Ectodermal cell (in vitro differentiated cells): ENCODE measurements at regions not wholly inside any gene's neighbourhood (a gene's known extent, or its start where the extent isn't known, plus 50 kb on each side); places are given as distances from the start of the nearest gene placed in this dataset.

Source experiments
- H3K27ac ChIP-seq: 2 replicates; pipeline ENCODE4 v1.7.0; 2013; ENCODE audit warnings: mild to moderate bottlenecking, low read depth, low read length; ENCODE audit not compliant: insufficient read depth, poor library complexity, severe bottlenecking
- H3K27me3 ChIP-seq: 2 replicates; pipeline ENCODE4 v1.7.0; 2013; ENCODE audit warnings: mild to moderate bottlenecking, low read length; ENCODE audit not compliant: insufficient read depth, control insufficient read depth, poor library complexity, severe bottlenecking
- H3K36me3 ChIP-seq: one replicate; pipeline ENCODE4 v1.7.0; 2013; ENCODE audit warnings: low read length; ENCODE audit not compliant: control insufficient read depth, insufficient read depth
- H3K4me1 ChIP-seq: one replicate; pipeline ENCODE4 v1.7.0; 2013; ENCODE audit warnings: low read length; ENCODE audit not compliant: control insufficient read depth, insufficient read depth
- H3K4me3 ChIP-seq: 2 replicates; pipeline ENCODE4 v1.7.0; 2013; ENCODE audit warnings: low read depth, low read length, control low read depth; ENCODE audit not compliant: insufficient read depth
- H3K9me3 ChIP-seq: 2 replicates; pipeline ENCODE4 v1.7.0; 2013; ENCODE audit warnings: mild to moderate bottlenecking, low read length, moderate library complexity; ENCODE audit not compliant: control insufficient read depth
- WGBS, 2 experiments: methylation state at CpG; one replicate each; pipeline ENCODE4 v1.1.7; 2013; ENCODE audit warnings: missing lambda C conversion rate in 2 of 2; 5-methylcytosine and 5-hydroxymethylcytosine counted together

- H3K36me3 ChIP-seq = no peaks in the 10 kb centered on the region
- WGBS, 2 experiments = 80 to 95% methylated on average over 1 to 2 of the region's 2 CpGs
Measured at GRCh38 chr1:106836708-106837107, 219.8 kb upstream of the PRMT6 start.

GRCh38 chr1:106843518-106843917, 213.0 kb upstream of the PRMT6 start:
- WGBS, 2 experiments = 85 to 86% methylated on average over 3 of the region's 4 CpGs
- Histone ChIP-seq H3K9me3 (no peaks in the 10 kb centered on the region), H3K4me1 (no peaks in the 10 kb centered on the region), H3K36me3 (no peaks in the 10 kb centered on the region), H3K27me3 (no peaks in the 10 kb centered on the region), H3K4me3 (no peak overlapping the region), H3K27ac (no peak overlapping the region)

More at GRCh38 chr1:106836708-106837107, 219.8 kb upstream of the PRMT6 start:
- Histone ChIP-seq H3K4me1 (no peaks in the 10 kb centered on the region), H3K27me3 (no peaks in the 10 kb centered on the region), H3K4me3 (no peak overlapping the region), H3K9me3 (no peaks in the 10 kb centered on the region), H3K27ac (no peak overlapping the region)

DNA sequence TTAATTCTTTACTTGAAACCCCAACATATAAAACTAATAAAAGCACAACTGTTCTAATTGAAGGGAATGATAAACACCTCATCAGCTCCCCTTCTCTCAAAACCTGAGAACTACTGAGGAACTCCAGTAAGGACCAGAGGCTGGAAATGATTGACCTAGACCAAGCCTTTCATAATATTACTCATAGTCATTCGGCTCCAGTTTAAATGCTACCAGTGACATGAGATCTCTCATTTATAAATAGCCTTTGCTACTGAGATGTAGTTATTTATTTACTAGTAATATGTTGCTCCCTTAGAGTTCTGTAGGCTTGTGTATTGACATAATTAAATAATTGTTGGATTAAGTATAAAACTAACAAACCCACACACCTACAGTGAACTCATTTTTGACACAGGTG, 209.8 kb upstream of the PRMT6 start:
- no peak overlapping the region for H3K4me3 ChIP-seq
- no peaks in the 10 kb centered on the region for H3K36me3 ChIP-seq
- no peaks in the 10 kb centered on the region for H3K4me1 ChIP-seq
- 89% methylated on average over 1 of the region's 1 CpG; no CpG with 5 or more reads in 1 of the 2 experiments for WGBS, 2 experiments
- H3K9me3 ChIP-seq = no peaks in the 10 kb centered on the region
- no peak overlapping the region for H3K27ac ChIP-seq
- H3K27me3 ChIP-seq = no peaks in the 10 kb centered on the region

GRCh38 chr1:106861110-106861509, 195.4 kb upstream of the PRMT6 start:
- Histone ChIP-seq H3K27ac (no peak overlapping the region), H3K36me3 (no peaks in the 10 kb centered on the region), H3K9me3 (no peaks in the 10 kb centered on the region), H3K4me1 (no peaks in the 10 kb centered on the region), H3K4me3 (no peak overlapping the region), H3K27me3 (no peaks in the 10 kb centered on the region)

DNA sequence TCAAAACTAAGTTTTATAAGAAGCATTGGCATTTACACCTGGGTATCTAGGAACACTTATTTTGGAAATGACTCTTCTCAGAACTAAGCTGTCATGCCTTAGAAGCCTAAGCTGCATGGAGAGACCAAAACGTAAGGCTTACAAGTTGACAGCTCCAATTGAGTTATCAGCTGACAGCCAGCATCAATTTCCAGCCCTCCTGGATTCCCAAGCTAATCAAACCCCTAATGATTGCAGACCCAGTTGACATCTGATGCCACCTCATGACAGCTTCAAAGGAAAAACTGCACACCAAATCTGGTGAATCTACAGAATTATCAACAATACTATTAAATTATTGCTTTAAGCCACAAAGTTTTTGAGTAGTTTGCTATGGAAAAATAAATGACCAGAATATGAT, 187.6 kb upstream of the PRMT6 start:
- no peaks in the 10 kb centered on the region for H3K36me3 ChIP-seq
- H3K4me3 ChIP-seq = no peak overlapping the region
- no peaks in the 10 kb centered on the region for H3K4me1 ChIP-seq
- 62 to 78% methylated on average over 1 of the region's 1 CpG for WGBS, 2 experiments
- no peaks in the 10 kb centered on the region for H3K27me3 ChIP-seq
- H3K9me3 ChIP-seq = no peaks in the 10 kb centered on the region
- no peak overlapping the region for H3K27ac ChIP-seq

GRCh38 chr1:106875622-106876021, 180.9 kb upstream of the PRMT6 start:
- no peaks in the 10 kb centered on the region for H3K9me3 ChIP-seq
- H3K27ac ChIP-seq = no peak overlapping the region
- 43 to 47% methylated on average over 1 of the region's 1 CpG for WGBS, 2 experiments
- H3K36me3 ChIP-seq = no peaks in the 10 kb centered on the region
- no peaks in the 10 kb centered on the region for H3K4me1 ChIP-seq
- no peak overlapping the region for H3K4me3 ChIP-seq
- H3K27me3 ChIP-seq = no peaks in the 10 kb centered on the region

GRCh38 chr1:106876384-106876783, 180.1 kb upstream of the PRMT6 start:
- H3K27me3 ChIP-seq = no peaks in the 10 kb centered on the region
- no peaks in the 10 kb centered on the region for H3K4me1 ChIP-seq
- no peak overlapping the region for H3K27ac ChIP-seq
- WGBS, 2 experiments = 63 to 86% methylated on average over 2 to 3 of the region's 3 CpGs
- H3K36me3 ChIP-seq = no peaks in the 10 kb centered on the region
- no peaks in the 10 kb centered on the region for H3K9me3 ChIP-seq
- H3K4me3 ChIP-seq = no peak overlapping the region

DNA sequence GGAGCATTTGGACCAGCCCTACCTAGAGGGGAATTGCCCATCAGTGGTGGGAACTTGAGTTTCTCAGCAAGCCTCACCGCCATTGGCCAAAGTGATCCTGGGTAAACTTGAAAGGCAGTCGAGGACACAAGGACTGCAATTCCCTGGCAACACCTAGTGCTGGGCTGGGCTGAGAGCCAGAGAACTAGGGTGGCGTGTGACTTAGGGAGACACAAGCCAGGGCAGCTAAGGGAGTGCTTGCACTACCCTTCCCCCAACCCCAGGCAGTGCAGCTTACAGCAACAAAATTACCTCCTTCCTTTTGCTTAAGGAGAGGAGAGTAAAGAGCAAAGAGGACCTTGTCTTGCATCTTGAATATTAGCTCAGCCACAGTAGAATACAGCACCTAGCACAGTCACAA, 176.9 kb upstream of the PRMT6 start:
- Histone ChIP-seq H3K27ac (no peak overlapping the region), H3K36me3 (no peaks in the 10 kb centered on the region), H3K4me1 (no peaks in the 10 kb centered on the region), H3K4me3 (no peak overlapping the region), H3K9me3 (no peaks in the 10 kb centered on the region), H3K27me3 (no peaks in the 10 kb centered on the region)
- 91 to 93% methylated on average over 3 of the region's 3 CpGs for WGBS, 2 experiments

DNA sequence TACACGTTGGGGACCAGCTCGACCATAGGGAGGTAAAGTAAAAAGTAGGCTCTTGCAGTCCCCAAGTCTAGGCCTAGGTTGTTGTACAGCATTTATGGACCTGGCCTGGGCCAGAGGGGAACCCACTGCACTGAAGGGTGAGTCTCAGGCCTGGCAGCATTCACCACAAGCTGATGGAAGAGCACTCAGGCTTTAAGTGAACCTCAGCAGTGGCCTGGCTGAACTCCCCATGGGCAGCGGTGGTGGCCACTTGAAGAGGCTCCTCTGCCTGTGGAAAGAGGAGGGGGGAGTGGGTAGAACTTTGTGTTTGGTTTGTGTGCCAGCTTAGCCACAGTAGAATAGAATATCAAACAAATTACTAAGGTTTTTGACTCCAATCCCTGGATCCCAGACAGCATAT, 176.2 kb upstream of the PRMT6 start:
- H3K27ac ChIP-seq = no peak overlapping the region
- 90 to 92% methylated on average over 3 of the region's 3 CpGs for whole genome bisulfite sequencing, 2 experiments
- no peaks in the 10 kb centered on the region for H3K27me3 ChIP-seq
- H3K9me3 ChIP-seq = no peaks in the 10 kb centered on the region
- H3K4me1 ChIP-seq = no peaks in the 10 kb centered on the region
- no peak overlapping the region for H3K4me3 ChIP-seq
- H3K36me3 ChIP-seq = no peaks in the 10 kb centered on the region

DNA sequence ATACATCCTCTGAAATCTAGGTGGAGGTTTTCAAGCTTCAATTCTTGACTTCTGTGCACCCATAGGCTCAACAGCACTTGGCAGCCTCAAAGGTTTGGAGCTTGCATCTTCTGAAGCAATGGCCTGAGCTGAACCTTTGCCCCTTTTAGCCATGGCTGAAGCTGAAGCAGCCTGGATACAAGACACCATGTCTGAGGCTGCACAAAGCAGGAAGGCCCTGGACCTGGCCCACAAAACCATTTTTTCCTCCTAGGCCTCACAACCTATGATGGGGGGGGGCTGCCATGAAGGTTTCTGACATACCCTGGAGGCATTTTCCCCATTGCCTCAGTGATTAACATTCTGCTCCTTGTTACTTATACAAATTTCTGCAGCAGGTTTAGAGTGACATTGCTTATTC, 173.3 kb upstream of the PRMT6 start:
- Histone ChIP-seq H3K36me3 (no peaks in the 10 kb centered on the region), H3K9me3 (no peaks in the 10 kb centered on the region), H3K4me1 (no peaks in the 10 kb centered on the region), H3K27me3 (no peaks in the 10 kb centered on the region), H3K27ac (no peak overlapping the region), H3K4me3 (no peak overlapping the region)

DNA sequence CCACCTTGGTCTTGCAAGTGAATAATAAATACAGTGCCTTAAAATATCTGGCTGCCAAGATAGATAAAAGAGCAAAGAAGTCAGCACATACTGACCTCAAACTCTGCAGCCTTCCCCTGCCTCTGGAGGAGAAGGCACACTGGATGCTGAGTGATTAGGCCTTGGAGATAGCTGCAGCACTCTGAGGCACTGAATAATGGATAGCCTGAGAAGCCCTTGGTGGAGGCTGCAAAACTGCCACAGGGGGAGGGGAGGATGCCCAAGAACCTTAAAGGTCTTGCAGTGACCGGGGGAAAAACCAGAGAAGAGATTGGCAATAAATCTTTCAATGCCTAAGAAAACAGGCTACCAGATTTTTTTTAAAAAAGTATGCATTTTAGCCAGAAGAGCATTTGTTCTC, 167.4 kb upstream of the PRMT6 start:
- no peak overlapping the region for H3K27ac ChIP-seq
- no peaks in the 10 kb centered on the region for H3K36me3 ChIP-seq
- no peak overlapping the region for H3K4me3 ChIP-seq
- 72 to 83% methylated on average over 1 of the region's 1 CpG for WGBS, 2 experiments
- H3K9me3 ChIP-seq = no peaks in the 10 kb centered on the region
- H3K27me3 ChIP-seq = no peaks in the 10 kb centered on the region
- no peaks in the 10 kb centered on the region for H3K4me1 ChIP-seq
